ENCODE measurements at regions not wholly inside any gene's neighbourhood (a gene's known extent, or its start where the extent isn't known, plus 50 kb on each side); places are given as distances from the start of the nearest gene placed in this dataset.

- no peak overlapping the region for H3K4me3 ChIP-seq (ENCODE audit: low read depth, low read length)
- DNase-seq (ENCODE audit: low read depth): peak; percentile 25
- TF ChIP-seq, protein P1, sequence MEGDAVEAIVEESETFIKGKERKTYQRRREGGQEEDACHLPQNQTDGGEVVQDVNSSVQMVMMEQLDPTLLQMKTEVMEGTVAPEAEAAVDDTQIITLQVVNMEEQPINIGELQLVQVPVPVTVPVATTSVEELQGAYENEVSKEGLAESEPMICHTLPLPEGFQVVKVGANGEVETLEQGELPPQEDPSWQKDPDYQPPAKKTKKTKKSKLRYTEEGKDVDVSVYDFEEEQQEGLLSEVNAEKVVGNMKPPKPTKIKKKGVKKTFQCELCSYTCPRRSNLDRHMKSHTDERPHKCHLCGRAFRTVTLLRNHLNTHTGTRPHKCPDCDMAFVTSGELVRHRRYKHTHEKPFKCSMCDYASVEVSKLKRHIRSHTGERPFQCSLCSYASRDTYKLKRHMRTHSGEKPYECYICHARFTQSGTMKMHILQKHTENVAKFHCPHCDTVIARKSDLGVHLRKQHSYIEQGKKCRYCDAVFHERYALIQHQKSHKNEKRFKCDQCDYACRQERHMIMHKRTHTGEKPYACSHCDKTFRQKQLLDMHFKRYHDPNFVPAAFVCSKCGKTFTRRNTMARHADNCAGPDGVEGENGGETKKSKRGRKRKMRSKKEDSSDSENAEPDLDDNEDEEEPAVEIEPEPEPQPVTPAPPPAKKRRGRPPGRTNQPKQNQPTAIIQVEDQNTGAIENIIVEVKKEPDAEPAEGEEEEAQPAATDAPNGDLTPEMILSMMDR (IDR thresholded peaks at IDR 0.05; ENCODE audit: insufficient read depth, low read depth, low read length): no peak
These were observed 152.6 kb upstream of the VEGFC start for GRCh38 chr4:176945334-176945733.

DNA sequence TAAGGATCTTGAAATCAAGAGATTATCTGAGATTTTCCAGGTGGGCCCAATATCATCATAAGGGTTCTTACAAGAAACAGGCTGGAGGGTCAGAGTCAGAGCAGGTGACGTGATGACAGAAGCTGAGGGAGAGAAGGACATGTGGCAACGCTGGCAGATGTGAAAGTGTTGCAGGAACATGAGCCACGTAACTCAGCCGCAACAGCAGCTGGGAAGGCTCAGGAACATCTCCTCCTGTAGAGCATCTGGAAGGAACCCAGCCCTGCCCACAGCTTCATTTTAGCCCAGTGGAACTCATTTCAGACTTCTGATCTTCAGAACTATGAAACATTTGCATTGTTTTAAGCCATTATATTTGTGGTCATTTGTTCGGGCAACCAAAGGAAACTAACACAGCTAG is 156.3 kb upstream of the VEGFC start:
- TF ChIP-seq, protein P1 (IDR thresholded peaks at IDR 0.05; ENCODE audit: insufficient read depth, low read depth, low read length): no peak
- peak; percentile 91 for DNase-seq (ENCODE audit: low read depth)
- no peak overlapping the region for H3K4me3 ChIP-seq (ENCODE audit: low read depth, low read length)

DNA sequence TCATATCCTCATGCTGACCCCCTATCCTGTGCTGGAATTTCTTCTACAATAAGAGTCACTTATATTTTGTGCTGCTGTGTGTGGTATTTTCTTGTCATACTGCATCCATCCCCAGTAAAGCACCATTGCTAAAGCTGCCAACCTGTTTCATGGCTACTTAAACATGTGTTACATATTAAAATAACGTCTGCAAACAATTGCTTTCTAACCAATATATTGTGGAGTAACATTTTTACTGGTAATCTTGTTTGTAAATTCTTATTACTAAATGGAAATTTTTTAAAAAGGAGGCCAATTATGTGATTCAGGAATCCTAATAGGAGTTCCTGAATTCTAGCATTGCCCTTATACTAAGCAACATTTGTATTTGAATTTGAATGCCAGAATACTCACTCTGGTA is 160.3 kb upstream of the VEGFC start:
- no peak overlapping the region for H3K4me3 ChIP-seq (ENCODE audit: low read depth, low read length)
- TF ChIP-seq, protein P1 (IDR thresholded peaks at IDR 0.05; ENCODE audit: insufficient read depth, low read depth, low read length): no peak
- DNase-seq (ENCODE audit: low read depth): no peak

- H3K4me3 ChIP-seq (ENCODE audit: low read depth, low read length): no peak overlapping the region
- TF ChIP-seq, protein P1 (IDR thresholded peaks at IDR 0.05; ENCODE audit: insufficient read depth, low read depth, low read length): no peak
- no peak for DNase-seq (ENCODE audit: low read depth)
These were observed 164.8 kb upstream of the VEGFC start for GRCh38 chr4:176957353-176958118.

- H3K4me3 ChIP-seq (ENCODE audit: low read depth, low read length): no peak overlapping the region
- TF ChIP-seq, protein P1 (IDR thresholded peaks at IDR 0.05; ENCODE audit: insufficient read depth, low read depth, low read length): no peak
- no peak for DNase-seq (ENCODE audit: low read depth)
These were observed 167.3 kb upstream of the VEGFC start for GRCh38 chr4:176959980-176960379.

- no peak overlapping the region for H3K4me3 ChIP-seq (ENCODE audit: low read depth, low read length)
- TF ChIP-seq, protein P1 (IDR thresholded peaks at IDR 0.05; ENCODE audit: insufficient read depth, low read depth, low read length): no peak
- DNase-seq (ENCODE audit: low read depth): no peak
These were observed 170.4 kb upstream of the VEGFC start for GRCh38 chr4:176963121-176963520.

Measured in fibroblast of villous mesenchyme (primary cell).